Muscle of leg (tissue), 3 donors: ENCODE measurements at regions not wholly inside any gene's neighbourhood (a gene's known extent, or its start where the extent isn't known, plus 50 kb on each side); places are given as distances from the start of the nearest gene placed in this dataset.

Experiments
- DNase-seq: peaks from one replicate; pipeline ENCODE4 v3.0.0; 2013
- H3K27ac ChIP-seq: one replicate; pipeline ENCODE4 v1.5.1; 2013; ENCODE audit warnings: mild to moderate bottlenecking, low read length, control low read depth
- H3K27me3 ChIP-seq: one replicate; pipeline ENCODE4 v1.6.1; 2013; ENCODE audit warnings: low read length; ENCODE audit not compliant: control insufficient read depth, insufficient read depth
- H3K36me3 ChIP-seq: one replicate; pipeline ENCODE4 v1.6.1; 2013; ENCODE audit warnings: low read length; ENCODE audit not compliant: control insufficient read depth, insufficient read depth
- H3K4me1 ChIP-seq: one replicate; pipeline ENCODE4 v1.6.1; 2013; ENCODE audit warnings: low read length; ENCODE audit not compliant: control insufficient read depth, insufficient read depth
- H3K4me3 ChIP-seq: one replicate; pipeline ENCODE4 v1.5.1; 2013; ENCODE audit warnings: low read length, control low read depth
- H3K9me3 ChIP-seq: replicated peaks from 2 replicates; pipeline ENCODE4 v1.6.1; 2013; ENCODE audit warnings: low read depth, low read length; ENCODE audit not compliant: control insufficient read depth
- WGBS: methylation state at CpG from one replicate; pipeline ENCODE4 v1.1.5; 2013; ENCODE audit warnings: missing lambda C conversion rate; ENCODE audit not compliant: insufficient coverage; 5-methylcytosine and 5-hydroxymethylcytosine counted together

DNA sequence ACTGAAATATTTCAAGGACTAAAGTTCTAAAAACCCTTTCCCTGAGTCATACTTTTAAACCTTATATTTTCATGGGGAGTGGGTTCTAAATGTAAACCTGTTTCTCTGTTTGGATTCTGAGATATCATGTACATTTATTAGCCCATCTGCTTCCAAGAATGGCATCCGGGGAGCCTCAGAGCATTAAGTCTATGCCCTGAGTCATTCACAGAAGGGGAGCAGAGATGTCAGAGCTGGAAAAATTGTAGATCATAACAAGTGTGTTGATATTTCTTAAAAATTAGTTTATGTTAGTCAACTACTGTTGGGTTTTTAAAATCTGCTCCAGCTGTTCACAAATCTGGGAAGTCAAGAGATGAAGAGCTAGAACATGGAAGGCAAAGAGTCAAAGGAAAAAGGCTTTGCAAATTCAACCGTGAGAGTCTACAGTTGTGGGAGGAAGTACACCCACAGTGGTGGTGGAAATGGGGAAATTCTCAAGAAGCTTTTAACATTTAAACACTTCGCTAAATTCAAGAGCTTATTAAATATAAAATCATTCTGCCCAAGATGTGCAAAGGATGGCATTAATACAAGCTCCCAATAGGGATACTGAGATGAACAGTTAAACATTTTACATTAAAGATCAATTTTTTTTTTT, 70.5 kb upstream of the FLRT2 start:
- 100% methylated on average over 1 of the region's 3 CpGs for WGBS

DNA sequence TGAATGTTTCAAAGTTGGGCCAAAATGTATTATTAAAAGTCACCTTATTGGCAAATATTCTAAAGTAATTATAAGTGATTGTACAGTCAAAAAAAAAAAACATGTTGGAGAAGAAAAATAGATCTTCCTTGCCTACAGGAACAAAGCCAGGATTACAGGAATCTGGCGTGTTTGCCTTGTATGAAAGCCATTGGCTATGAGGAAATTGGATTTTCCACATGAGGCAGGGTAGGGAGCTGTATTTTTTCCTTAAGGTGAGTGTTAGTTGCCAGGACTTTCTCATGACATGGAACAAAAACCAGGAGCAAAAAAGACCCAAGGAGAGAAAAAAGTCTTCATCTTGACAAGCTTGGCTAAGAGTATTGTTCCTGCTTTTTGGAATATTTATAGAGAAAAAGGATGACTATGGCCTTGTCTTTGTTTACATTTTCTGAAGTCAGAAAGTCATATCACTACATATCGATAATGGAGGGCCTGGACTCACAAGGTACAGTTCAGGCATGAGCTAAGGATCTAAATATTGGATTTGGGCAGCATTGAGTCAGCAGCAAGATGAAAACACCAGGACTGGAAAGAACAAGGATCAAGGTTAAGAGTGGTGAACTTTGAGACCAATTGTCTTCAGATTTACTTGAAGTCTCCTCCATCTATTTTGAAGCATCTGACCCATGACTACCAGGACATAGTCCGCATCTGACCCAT, 68.4 kb upstream of the FLRT2 start:
- Histone ChIP-seq H3K9me3 (no peaks in the 10 kb centered on the region), H3K4me1 (peaks cover 5% of the 10 kb centered on the region), H3K27ac (no peak overlapping the region), H3K27me3 (no peaks in the 10 kb centered on the region), H3K4me3 (no peak overlapping the region), H3K36me3 (no peaks in the 10 kb centered on the region)
- DNase-seq = peak; percentile 83
- no CpG with 5 or more reads among the region's 3 CpGs for WGBS

More for the DNA sequence above, 70.5 kb upstream of the FLRT2 start:
- DNase-seq = no peak
- H3K36me3 ChIP-seq = no peaks in the 10 kb centered on the region
- no peaks in the 10 kb centered on the region for H3K27me3 ChIP-seq
- H3K9me3 ChIP-seq = no peaks in the 10 kb centered on the region
- H3K27ac ChIP-seq = no peak overlapping the region
- no peak overlapping the region for H3K4me3 ChIP-seq
- H3K4me1 ChIP-seq = no peaks in the 10 kb centered on the region

DNA sequence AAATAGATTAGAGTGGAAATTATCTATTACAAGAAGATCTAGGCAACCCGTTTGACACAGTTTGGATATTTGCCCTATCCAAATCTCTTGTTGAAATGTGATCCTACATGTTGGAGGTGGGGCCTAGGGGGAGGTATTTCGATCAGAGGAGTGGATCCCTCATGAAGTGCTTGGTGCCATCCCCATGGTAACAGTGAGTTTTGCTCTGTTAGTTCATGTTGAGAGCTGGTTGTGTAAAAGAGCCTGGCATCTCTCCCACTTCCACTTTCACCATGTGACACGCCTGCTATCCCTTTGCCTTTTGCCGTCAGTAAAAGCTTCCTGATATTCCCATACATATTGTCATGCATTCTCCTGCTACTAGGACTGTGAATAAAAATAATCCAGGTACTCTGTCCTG, 66.4 kb upstream of the FLRT2 start:
- peak; percentile 27 for DNase-seq

DNA sequence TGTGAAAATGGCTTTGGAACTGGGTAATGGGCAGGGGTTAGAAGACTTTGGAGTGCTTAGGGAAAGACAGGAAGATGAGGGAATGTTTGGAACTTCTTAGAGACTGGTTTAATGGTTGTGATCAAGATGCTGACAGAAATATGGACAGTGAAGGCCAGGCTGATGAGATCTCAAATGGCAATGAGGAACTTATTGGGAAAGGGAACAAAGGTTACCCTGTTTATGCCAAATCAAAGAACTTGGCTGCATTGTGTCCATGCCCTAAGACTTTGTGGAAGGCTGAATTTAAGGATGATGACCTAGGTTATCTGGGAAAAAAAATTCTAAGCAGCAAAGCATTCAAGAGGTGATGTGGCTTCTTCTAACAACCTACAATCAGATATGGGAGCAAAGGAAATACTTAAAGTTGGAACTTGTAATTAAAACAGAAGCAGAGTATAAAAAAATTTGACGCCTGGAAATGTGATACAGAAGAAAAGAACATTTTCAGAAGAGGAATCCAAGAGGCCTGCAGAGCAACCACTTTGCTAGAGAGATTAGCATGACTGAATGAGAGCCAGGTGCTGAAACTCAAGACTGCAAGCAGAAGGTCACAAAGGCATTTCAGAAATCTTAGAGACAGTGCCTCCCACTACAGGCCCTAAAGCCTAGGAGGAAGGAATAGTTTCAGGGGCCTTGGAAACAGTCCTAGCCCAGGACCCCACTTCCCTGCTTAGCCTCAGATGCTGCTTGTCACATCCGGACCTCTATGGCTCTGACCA, 65.6 kb upstream of the FLRT2 start:
- Histone ChIP-seq H3K4me1 (peaks cover 5% of the 10 kb centered on the region), H3K9me3 (no peaks in the 10 kb centered on the region), H3K27me3 (no peaks in the 10 kb centered on the region), H3K27ac (no peak overlapping the region), H3K4me3 (no peak overlapping the region), H3K36me3 (no peaks in the 10 kb centered on the region)
- DNase-seq = peak; percentile 41
- 63% methylated on average over 2 of the region's 2 CpGs for WGBS

More for the DNA sequence above, 66.4 kb upstream of the FLRT2 start:
- WGBS = no CpG with 5 or more reads among the region's 4 CpGs
- H3K36me3 ChIP-seq = no peaks in the 10 kb centered on the region
- H3K27me3 ChIP-seq = no peaks in the 10 kb centered on the region
- H3K4me3 ChIP-seq = no peak overlapping the region
- no peaks in the 10 kb centered on the region for H3K9me3 ChIP-seq
- no peak overlapping the region for H3K27ac ChIP-seq
- H3K4me1 ChIP-seq = peaks cover 5% of the 10 kb centered on the region

DNA sequence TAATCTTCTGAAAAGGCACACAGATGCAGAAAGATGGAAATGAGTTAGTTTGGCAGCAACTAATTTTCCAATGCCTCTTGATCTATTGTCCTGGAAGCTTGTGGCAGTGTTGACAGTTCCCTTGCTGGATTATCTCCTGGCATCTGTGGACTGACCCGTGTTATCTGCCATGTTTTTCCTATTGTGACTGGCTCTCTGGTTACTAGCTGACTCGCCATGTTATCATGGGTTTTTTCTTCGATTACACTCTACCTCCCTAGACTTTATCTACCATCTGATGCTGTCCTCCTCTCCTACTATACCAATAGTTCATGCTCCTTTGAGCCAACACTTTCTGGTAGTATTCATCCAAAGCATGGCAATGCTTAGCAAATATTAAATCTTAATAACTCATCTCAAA, 63.3 kb upstream of the FLRT2 start:
- H3K4me3 ChIP-seq = no peak overlapping the region
- 87% methylated on average over 3 of the region's 3 CpGs for WGBS
- H3K4me1 ChIP-seq = peaks cover 5% of the 10 kb centered on the region
- no peak for DNase-seq
- no peak overlapping the region for H3K27ac ChIP-seq
- no peaks in the 10 kb centered on the region for H3K36me3 ChIP-seq
- no peaks in the 10 kb centered on the region for H3K9me3 ChIP-seq
- H3K27me3 ChIP-seq = no peaks in the 10 kb centered on the region

DNA sequence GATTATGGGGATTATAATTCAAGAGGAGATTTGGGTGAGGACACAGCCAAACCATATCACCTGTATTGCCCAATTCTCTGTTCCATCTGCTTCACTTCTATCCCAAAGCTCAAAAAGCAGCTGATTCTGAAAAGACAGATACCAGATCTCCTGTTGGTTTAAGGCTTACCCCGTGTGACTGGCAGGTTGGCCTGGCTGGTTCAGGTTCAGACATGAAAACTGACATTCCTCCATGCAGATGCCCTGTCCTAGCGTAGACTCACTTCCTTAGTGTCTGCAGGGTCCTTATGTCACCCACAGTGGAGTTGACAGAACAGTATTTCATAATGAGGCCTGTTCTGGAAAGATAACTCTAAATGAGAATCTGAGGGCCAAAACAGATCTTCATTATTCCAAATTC, 61.1 kb upstream of the FLRT2 start:
- Histone ChIP-seq H3K4me3 (no peak overlapping the region), H3K4me1 (peaks cover 5% of the 10 kb centered on the region)
- WGBS = 71% methylated on average over 1 of the region's 2 CpGs

DNA sequence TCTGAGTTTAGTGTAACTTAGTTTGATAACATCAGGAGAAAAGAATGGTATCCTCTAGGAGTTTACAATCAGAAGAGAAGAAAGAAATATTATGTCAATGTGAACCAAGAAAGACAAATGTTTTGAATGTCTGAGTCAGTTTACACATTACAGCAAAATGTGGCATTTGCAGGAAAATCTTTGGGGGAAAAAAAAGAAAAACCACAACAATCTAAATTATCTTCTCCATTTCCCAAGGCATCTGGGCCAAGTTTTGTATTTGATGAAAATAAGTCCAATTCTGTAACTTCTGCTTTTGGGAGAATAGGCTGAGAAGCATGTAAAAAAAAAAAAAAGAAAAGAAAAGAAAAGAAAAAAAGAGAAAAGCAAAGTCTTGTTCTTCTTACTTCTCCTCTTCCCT, 58.8 kb upstream of the FLRT2 start:
- H3K27me3 ChIP-seq = no peaks in the 10 kb centered on the region
- no peak overlapping the region for H3K27ac ChIP-seq

More for the DNA sequence above, 61.1 kb upstream of the FLRT2 start:
- H3K36me3 ChIP-seq = no peaks in the 10 kb centered on the region
- no peaks in the 10 kb centered on the region for H3K27me3 ChIP-seq
- DNase-seq = no peak
- no peak overlapping the region for H3K27ac ChIP-seq
- no peaks in the 10 kb centered on the region for H3K9me3 ChIP-seq

DNA sequence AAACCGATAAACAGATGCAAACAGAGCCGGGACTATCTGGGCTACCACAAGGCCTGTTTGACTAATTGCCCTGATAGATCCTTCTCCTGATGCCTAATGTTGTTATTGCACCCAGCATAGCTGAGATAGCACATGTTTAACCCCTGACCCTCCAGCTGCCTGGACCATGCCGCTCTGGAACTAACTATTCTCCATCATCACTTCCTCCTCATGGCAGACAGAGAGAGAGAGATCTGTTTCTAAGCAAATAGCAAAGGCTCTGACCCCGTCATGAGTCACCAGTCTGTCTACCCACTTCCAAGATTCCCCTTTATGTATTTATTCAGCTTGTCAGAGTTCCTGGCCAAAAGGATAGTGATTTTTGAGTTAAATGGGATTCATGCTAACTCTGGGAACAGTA, 58.2 kb upstream of the FLRT2 start:
- Histone ChIP-seq H3K4me3 (no peak overlapping the region), H3K36me3 (no peaks in the 10 kb centered on the region), H3K9me3 (no peaks in the 10 kb centered on the region), H3K27me3 (no peaks in the 10 kb centered on the region), H3K27ac (no peak overlapping the region), H3K4me1 (no peaks in the 10 kb centered on the region)
- peak; percentile 30 for DNase-seq
- 51% methylated on average over 3 of the region's 4 CpGs for WGBS

More for the DNA sequence above, 58.8 kb upstream of the FLRT2 start:
- peak; percentile 38 for DNase-seq
- no peak overlapping the region for H3K4me3 ChIP-seq
- no peaks in the 10 kb centered on the region for H3K36me3 ChIP-seq
- H3K9me3 ChIP-seq = no peaks in the 10 kb centered on the region
- H3K4me1 ChIP-seq = no peaks in the 10 kb centered on the region

DNA sequence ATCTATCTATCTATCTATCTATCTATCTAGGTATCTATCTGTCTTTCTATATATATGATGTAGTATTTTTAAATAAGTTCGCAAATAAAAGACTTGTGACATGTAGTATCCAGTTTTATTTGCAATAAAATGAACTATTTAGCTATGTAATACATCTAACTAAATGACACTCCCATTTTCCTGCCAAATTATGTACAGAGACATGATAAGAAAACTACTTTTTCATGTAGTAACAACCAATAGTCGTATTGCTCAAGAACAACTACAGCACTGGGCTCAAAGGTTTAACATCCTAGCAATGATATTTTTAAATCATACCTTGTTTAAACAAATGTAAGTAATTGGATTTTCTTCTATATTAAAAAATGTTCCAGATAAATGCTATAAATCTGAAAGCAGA, 55.5 kb upstream of the FLRT2 start:
- no peaks in the 10 kb centered on the region for H3K9me3 ChIP-seq
- no CpG with 5 or more reads among the region's 2 CpGs for WGBS
- H3K4me3 ChIP-seq = no peak overlapping the region
- H3K4me1 ChIP-seq = no peaks in the 10 kb centered on the region
- no peaks in the 10 kb centered on the region for H3K36me3 ChIP-seq
- no peak overlapping the region for H3K27ac ChIP-seq
- DNase-seq = no peak
- H3K27me3 ChIP-seq = no peaks in the 10 kb centered on the region

DNA sequence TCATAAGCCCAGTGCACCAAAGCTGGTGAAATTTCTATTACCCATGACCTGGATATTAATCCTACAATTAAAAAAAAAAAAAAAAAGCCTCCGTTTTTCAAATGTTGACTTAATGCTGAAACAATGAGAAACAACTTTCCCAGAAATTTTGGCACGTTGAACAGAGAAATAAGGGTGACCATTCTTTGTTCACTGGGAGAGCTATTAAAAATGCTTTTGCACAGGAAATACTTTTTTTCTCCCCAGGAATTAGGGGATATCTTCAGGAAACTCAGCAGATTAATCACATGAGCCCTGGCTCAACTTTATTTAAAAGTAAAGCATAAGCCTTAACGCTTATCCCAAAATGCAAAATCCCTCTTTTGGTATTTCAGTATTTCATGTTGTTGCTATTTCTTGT, 54.8 kb upstream of the FLRT2 start:
- no peak overlapping the region for H3K4me3 ChIP-seq
- no peaks in the 10 kb centered on the region for H3K27me3 ChIP-seq
- DNase-seq = peak; percentile 67
- H3K4me1 ChIP-seq = no peaks in the 10 kb centered on the region
- WGBS = no CpG with 5 or more reads among the region's 3 CpGs
- H3K36me3 ChIP-seq = no peaks in the 10 kb centered on the region
- no peak overlapping the region for H3K27ac ChIP-seq
- H3K9me3 ChIP-seq = no peaks in the 10 kb centered on the region
